GM18867 (cell line): ENCODE measurements at regions not wholly inside any gene's neighbourhood (a gene's known extent, or its start where the extent isn't known, plus 50 kb on each side); places are given as distances from the start of the nearest gene placed in this dataset.

Source experiments
- ATAC-seq: cut with Tn5 transposase; IDR thresholded peaks from one replicate; pipeline ENCODE4 v1.9.1; 2021; ENCODE audit warnings: mild to moderate bottlenecking, moderate library complexity; ENCODE audit not compliant: unreplicated experiment

DNA sequence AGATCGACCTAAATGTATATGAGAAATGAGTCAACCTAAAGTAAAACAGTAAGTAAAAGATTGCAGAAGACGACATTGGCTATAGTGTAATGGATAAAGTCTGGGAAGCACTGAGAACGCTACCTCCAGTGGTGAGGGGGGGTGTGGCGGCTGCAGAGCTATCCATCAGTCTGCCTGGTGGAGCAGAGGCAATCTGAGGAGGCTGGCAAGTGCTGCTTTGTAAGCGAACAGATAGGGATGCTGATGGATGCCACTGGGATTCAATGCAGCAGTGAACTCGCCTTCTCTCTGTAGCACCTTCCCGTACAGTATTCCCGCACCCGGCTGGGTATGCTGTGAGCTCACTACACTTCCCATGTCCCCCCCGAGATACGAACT lies 261.5 kb downstream of the NSG2 start:
- ATAC-seq: no peak

DNA sequence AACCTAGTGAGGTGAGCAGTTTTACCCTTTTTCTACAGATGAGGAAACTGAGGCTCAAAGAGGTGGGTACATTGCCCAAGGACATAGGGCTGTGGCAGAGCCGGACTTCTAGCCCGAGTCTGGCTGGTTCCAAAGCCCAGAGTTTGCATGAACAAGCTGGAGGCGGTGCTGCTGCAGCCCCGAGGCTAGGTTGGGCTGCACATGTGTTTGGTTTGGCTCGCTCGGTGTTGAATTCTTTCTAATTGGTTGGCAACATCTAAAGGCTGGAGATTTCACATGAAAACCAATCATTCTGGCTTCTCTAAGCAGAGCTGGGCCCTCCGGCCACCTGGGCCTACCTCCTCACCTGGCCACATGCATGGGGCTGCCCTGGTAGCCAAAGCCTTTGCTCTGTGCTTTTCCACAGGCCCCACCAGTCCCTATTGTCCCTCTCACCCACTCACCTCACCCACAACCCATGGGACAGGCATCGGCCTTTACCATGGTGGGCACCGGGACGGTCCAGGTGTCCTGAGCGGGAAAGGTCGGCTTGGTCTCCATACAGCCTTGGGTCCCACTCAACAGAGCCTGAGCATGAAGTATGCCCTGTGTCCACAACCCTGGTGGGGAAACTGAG lies 262.3 kb downstream of the NSG2 start:
- ATAC-seq: no peak

DNA sequence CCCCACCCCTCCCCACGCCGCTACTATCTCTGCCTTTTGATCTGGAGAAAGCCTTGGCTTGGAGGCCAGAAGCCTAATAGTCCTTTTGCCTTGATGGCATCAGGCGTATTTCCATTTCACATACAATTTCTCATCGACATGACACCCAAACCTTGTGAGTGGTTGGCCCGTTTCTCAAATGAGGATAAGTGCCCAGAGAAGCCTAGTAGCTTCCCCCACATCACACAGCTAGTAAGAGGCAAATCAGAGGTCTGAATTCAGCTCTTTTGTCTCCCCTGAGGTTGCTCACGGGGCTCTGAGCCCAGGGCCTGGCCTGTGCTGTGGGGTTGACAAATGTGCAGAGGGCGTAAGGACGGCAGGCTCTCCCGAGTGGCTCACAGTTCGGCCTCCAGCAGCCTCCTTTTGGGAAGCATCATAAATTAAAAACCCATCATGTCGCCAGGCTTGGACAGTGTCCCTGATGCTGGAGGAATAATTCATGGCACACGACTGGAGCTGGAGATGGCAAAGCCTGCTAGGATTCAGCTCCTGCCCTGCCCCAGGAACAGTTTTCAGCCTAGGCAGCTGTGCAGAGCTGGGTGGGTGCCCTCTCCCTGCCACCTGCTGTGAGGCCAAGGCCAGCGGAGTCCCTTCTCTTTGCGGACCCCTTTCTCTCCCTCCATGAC lies 263.8 kb downstream of the NSG2 start:
- ATAC-seq: no peak

DNA sequence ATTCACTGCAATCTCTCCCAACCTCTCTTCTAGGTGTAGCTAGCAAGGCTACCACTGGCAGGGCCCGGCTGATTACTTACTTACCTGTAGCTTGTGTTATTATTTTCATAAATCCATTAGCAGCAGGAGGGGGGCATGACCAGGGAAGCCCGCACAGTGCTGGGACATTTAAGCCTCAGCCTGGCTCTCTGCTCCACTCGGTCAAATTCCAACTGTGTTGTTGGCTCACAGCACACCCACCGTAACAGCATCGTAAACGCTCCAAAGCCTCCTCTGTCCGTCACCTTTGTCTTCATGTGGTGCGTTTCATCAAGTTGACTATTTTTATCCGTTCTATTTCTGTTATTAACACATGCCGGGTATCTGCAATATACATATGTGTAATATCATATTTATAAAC lies 264.7 kb downstream of the NSG2 start:
- no peak for ATAC-seq

DNA sequence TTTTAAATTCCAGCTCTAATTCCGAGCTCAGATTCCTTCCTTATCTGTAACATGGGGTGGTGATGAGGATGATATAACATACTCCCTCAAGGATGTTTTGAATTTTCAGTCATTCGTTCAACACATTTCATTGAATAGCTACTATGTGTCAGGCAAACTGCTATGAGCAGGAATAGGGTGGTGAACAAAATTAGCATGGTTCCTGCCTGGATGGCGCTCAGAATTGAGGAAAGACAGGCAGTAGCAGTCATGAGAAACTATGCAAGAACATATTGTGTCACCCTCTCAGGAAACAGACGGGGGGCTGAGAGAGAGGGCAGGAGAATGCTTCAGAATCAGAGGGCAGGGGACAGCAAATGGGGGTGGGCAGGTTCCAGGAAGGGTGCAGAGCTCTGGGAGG lies 265.2 kb downstream of the NSG2 start:
- no peak for ATAC-seq

DNA sequence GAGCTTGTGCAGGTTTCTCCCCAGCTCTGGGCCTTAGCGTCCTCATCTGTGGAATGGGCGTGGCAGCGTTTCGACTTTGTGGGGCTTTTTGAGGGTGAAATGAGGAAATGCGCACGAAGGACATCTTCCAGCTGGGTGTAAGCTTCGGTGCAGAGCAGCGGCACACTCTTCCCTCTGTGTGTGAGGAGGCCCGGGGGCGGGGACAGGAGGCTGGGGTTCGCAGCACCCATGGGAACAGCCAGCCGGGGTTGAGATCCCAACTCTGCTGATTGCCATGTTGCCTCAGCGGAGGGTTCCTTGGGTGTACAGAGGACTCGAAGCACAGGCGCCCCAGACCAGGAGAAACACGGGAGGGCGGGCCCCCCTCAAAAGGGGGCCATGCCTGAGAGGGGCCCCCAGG lies 265.6 kb downstream of the NSG2 start:
- peak; percentile 42 for ATAC-seq

DNA sequence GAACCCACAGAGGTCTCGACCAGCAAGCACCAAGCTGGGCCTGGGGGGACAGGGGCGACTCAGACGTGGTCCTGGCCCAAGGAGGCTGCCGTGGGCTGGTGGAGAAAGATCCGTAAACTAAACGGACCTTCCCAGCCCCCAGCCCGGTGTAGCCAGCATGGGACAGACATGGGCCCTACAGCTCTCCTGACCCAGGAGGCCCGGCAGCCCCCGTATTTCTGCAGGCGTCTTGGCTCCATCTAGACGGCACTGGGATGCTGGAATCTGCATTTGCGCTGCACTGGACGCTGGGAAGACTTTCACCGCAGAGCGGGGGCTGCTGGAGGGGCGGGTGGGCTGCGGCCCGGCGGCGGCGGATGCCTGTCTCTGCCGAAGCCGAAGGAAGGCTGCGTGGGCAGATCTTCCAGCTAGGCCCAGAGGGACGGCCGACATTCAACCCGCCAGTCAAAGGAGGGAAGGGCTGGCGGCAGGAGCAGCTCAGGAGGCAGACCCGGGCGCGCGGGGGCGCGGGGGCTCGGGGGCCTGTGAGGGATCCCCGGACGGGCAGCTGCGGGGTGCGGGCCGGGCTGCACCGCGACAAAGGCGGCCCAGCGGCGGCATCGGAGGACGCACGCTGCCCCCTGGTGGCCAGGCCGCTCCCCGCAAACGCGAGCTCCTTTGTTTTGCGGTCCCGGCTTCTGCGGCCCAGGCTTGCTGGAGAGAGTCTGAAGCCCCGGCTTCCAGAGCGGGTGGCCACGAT lies 266.2 kb downstream of the NSG2 start:
- peak; percentile 64 for ATAC-seq

DNA sequence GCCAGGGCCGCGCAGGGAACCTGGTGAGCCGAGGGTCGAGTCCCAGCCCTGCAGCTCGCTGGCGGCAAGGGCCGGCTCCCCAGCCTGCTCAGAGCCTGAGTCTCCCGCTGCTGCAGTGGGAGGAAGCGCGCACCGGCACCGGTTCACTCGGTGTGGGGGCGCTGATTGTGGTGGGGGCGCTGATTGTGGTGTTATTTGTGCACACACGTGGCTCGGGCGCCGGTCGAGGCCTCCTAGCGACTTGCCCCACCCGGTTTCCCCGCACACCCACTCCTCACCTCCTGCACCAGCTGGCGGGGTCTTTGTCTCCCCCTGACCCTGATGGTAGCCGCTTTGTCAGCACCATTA lies 266.7 kb downstream of the NSG2 start:
- peak; percentile 9 for ATAC-seq

DNA sequence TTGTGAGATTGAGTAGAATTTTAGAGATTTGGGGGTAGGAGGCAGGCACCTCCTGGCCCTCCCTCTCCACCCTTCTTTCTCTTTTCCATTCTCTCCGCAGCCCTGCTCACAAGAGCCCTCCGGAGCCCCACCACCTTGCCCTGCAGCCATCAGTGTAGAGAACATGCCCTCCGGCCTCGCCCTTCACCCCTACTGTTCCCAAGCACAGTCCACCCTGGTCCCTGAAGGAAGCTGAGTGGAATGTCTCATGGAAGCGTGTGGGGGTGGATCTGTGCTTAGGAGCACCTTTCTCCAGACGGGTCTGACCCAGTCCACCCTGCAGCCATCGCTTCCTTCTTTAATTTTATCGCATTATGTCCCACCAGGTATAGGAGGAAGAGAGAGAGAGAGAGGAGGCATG lies 267.1 kb downstream of the NSG2 start:
- ATAC-seq: no peak

DNA sequence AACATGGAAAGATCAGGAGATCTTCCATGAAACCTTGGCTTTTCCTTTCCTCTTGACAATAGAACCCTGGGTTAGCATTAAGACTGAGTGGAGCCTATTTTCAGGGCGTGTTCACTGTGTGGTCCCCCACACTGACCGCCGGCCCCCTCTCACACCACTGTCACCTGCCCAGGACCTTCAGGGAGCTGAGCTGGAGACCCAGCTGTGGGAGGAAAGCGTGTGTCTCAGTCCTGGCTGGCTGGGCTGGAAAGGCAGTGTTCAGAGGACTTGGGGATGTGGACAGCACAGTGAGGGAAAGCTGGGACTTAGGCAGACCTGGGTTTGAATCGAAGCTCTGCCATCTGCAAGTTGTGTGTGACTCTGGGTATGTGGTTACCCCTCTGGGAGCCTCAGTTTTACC lies 268.1 kb downstream of the NSG2 start:
- ATAC-seq: no peak

DNA sequence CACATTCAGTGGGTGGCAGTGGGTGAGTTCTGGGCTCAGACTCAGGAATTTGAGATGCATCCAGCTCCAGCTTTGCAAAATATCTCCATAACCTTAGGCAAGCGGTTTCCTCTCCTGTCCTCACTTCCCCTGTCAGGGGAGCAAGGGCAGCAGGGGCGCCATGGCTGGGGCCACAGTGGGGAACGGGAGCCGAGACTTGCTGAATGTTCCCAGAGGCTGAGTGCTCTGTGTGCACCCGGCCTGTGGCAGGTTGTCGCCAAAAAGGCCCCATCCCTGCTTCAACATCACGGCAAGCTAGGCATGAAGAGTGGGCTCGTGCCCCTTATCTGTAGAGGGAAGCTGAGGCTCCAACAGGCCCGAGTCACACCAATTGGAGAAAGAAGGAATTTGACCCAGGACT lies 268.8 kb downstream of the NSG2 start:
- ATAC-seq: no peak

DNA sequence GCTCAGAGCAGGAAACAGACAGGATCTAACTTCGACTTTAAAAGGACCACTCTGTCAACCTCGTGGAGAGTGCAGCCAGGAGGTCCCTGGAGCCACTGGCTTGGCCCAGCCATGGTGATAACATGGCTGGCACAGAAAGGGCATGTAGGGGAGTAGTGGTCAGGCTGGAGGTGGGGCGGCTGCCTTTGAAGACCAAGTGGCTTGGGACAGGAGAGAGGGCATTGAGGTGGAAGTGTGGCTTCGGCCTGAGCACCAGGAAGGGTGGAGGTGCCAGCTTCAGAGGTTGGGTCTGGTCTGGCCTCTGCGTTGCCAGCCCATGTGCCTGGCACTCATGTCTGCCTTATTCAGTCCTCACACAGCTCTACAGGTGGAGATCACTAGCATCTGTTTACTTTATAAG lies 270.0 kb downstream of the NSG2 start:
- ATAC-seq: no peak

DNA sequence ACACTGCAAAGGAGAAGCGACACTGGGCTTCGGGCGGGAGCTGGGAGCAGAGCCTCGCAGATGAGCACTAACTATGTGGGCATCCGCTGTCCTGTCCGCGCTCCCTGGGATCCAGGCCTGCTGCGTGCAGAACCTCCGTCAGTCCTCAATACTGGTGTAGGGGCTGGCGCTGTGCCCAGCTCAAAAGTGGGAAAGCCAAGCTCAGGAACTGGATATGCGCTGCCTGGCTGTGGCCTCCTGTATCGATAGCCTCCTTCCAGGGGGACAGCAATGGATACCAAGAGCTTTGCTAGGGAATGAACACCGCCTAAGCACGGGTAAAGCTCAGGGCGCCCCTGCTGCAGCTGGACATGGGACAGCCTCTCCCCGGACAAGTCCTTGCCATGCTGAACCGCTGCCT lies 270.4 kb downstream of the NSG2 start:
- ATAC-seq: no peak

DNA sequence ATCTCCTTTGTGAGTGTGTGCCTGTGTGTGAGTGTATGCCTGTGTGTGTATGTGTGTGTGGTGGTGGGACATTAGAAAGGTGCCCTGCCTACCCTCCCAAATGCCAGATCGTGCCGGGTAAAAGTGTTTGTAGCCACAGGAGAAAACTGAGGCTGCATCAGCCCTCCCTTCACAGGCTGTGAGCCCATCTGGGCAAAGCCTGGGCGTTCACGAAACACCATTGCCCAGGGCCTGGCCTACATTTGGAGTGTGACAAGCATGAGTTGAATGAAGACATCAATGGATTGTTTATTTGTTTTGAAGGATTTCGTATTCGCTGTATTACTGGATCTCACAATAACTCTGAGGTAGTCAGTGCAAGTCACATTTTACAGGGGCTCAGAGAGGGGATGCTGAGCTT lies 270.8 kb downstream of the NSG2 start:
- no peak for ATAC-seq

DNA sequence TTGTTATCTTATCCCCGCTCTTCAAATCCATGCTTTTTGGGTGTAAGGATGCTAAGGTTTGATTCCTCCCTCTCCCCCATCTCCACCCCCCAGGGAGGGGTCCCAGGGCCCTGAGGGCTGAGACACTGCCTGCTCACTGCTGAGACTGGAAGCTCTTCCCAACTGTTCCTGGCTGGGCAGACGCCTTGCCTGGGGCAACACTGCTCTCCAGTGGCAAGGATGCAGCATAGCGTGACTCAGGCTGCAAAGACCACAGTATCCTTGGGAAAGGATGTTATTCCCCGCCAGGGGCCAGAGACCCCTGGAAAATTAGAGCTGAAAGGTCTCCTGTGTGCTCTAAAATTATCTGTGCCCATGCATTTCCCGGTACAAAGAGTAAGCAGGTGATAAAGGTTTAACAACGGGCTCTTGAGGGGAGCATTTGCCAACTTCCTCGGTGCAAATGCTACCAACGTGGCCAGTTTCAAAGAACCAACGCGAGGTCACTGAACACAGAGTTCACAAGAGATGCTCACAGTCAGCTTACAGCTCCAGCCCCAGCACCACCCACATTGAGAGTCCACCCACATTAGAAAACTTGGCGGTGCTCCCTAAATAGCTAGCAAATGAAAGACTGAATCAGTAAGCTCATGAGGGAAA lies 271.9 kb downstream of the NSG2 start:
- peak; percentile 43 for ATAC-seq

DNA sequence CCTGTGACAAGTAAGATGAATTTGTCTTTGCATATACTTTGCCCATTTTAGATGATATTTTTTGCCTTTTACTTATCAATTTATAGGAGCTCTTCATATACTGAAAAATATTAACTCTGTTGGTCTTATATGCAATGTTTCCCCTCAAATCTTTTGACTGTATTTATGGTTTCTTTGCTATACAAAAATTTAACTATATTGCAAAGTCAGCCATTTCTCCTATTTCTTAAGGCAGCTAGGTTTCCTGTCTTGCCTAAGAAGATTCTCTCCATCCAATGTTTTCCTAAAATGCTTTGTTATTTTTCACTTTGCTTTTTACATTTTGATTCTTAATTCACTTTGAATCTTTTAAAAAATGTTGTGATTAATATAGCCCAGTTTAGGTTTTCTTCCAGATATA lies 273.1 kb downstream of the NSG2 start:
- ATAC-seq: no peak

DNA sequence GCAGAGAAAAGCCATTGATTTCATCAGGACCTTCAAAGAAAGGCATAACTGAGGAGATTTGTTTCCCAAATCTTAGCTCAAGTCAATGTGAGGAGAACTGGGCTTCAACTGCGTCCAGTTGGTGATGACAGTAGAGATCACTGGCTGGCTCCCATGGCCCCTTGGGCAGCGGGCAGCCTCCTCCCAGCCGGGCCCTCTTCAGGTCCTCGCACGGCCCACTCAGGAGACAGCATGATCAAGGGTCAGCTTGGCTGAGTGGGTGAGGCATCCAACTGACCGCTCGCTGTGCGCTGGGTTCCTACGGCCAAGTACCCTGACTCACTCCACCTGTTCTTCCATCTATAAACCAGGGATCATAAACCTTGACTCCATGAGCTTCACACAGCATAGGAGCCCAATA lies 274.0 kb downstream of the NSG2 start:
- ATAC-seq: no peak

DNA sequence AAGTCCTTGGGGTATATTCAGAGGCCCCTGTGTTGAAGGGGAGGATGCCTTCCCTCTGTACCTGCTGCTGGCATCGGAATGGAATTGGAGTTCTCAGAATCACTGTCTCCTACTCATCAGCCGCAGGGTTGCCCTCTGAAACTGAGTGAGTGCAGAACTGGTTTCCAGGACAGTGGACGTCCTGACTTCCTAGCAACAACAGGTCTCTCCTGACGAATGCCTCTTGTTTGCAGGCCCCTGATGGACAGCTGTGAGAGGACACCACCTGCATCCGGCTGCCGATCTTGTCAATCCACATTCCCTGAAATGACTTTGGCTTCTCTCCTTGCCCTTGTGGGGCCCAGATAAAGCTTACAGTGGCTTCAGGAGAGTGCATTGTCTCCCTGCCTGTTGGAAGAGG lies 274.5 kb downstream of the NSG2 start:
- no peak for ATAC-seq

DNA sequence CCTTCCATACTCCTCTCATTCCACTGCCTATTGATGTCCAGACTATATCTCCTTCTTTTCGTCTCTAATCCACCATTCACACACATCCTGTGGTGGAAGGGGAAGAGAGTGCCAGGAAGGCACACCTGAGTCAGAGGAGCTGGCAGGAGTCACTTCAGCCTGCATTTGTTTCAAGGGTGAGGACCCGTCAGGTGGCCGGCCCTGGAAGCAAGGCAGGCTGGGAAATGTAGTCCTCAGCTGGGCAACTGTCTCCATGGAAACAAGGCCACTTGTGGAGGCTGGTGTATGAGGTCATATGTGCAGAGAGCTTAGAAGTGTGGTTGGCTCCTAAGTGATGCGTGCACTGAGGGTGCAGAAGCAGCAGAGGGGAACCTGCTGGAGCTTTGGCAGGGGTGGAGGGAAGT lies 278.4 kb downstream of the NSG2 start:
- peak; percentile 91 for ATAC-seq

DNA sequence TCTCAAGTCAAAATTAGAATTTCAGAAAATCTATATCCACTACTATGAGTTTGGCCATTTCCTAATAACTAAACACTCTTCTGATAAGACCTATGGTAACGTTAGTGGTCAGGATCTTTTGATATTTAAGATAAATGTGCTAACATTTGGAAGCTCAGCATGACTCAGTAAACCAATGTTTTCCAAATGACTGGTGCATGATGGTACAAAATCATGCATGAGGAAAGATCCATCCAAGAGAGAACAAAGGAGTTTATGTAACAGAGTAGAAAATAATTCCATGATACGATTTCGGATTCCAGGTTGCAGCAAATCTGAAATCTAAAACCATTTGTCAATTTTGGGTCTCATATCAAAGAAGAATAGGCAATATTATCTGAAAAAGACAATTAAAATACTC lies 279.2 kb downstream of the NSG2 start:
- no peak for ATAC-seq

DNA sequence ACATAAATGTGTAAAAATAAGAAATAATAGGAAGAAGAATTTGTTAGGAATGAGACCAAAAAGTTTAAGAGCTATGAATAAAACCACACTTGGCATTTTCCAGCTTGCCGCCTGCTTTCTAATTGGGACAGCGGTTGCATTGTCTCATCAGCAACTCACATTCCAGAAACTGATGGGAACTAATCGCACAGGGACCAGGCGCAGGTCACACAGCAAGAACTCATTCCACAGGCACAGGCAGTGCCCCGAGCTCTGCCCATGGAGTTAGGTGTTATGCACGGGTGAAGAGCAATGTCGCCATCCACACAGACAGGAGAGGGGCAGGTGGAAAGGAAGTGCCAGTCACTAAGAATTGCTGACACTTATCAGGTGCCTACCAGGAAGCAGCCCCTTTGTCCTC lies 279.9 kb downstream of the NSG2 start:
- ATAC-seq: no peak

DNA sequence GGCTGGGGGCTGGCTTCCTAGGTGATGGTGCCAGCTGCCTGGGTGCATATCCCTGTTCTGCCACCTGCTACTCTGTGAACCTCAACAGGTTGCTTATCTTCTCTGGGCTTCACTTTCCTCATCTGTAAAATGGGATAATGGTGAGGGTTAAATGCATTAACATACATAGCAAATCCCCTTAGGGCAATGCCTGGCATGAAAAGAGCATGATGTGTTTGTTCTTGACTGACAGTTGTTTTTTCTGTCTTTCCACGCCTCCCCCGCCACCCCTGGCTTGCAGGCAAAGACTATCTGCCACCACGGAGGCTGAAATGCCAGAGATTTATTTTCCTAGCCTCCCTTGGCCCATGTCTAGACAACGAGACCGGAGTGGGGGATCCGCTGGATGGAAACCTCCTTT lies 280.5 kb downstream of the NSG2 start:
- ATAC-seq: no peak
